Naive thymus-derived CD8-positive, alpha-beta T cell (primary cell): ENCODE measurements at regions not wholly inside any gene's neighbourhood (a gene's known extent, or its start where the extent isn't known, plus 50 kb on each side); places are given as distances from the start of the nearest gene placed in this dataset.
"Not testable (repeated sequence)": the region's sequence is repeated elsewhere in the genome, so short reads cannot be mapped to it uniquely, and the experiment has no call there.

Experiments used
- ATAC-seq, 2 donors: fragments of 150-1000 bp; cut with Tn5 transposase in 1 of 2; sonication (Bioruptor Pico), chemical (Tn5 transposase) in 1 of 2; 1 replicate in 1 of 2; 2 replicates in 1 of 2; pipeline ENCODE4 v1.10.0; 2021; ENCODE audit warnings: mild to moderate bottlenecking in 2 of 2, moderate library complexity in 2 of 2
- POLR2A ChIA-PET: fragments of 350-600 bp; sonication (Branson Sonifier 250); formaldehyde crosslinking; loops from one replicate; lab custom pipeline; 2021; ENCODE audit warnings: antibody characterized with exemption; lab: Charles Lee
- DNase-seq, 10 donors: peaks; one replicate each; pipeline versions ENCODE4 v3.0.0 to v3.0.0-alpha.2; 2020 to 2022
- H3K27ac Mint-ChIP-seq, 10 donors: one replicate each; pipeline ENCODE4 v1.8.0; 2020 to 2022; ENCODE audit warnings: mild to moderate bottlenecking in 10 of 10, mixed read lengths in 10 of 10, moderate library complexity in 4 of 10, inconsistent platforms in 1 of 10
- H3K27me3 Mint-ChIP-seq, 5 donors: one replicate each; pipeline ENCODE4 v1.8.0; 2021 to 2022; ENCODE audit warnings: mixed read lengths in 5 of 5
- H3K36me3 Mint-ChIP-seq, 3 donors: one replicate each; pipeline ENCODE4 v1.8.0; 2020 to 2022; ENCODE audit warnings: mixed read lengths in 3 of 3, mild to moderate bottlenecking in 2 of 3, inconsistent platforms in 1 of 3
- H3K4me1 Mint-ChIP-seq, 4 donors: one replicate each; pipeline ENCODE4 v1.8.0; 2021 to 2022; ENCODE audit warnings: mixed read lengths in 4 of 4
- H3K4me3 Mint-ChIP-seq, 10 donors: one replicate each; pipeline ENCODE4 v1.8.0; 2020 to 2022; ENCODE audit warnings: mild to moderate bottlenecking in 10 of 10, mixed read lengths in 10 of 10, moderate library complexity in 6 of 10, inconsistent platforms in 1 of 10
- H3K9me3 Mint-ChIP-seq, 9 donors: one replicate each; pipeline ENCODE4 v1.8.0; 2020 to 2022; ENCODE audit warnings: mixed read lengths in 9 of 9, mild to moderate bottlenecking in 3 of 9, inconsistent platforms in 1 of 9, moderate library complexity in 1 of 9

GRCh38 chr6:82484001-82484400 lies 120.4 kb downstream of the TPBG start:
- H3K27me3 Mint-ChIP-seq = peaks cover 0 to 7% (median 0%) of the 10 kb centered on the region in 5 donors
- H3K27ac Mint-ChIP-seq = no peak overlapping the region
- no peaks in the 10 kb centered on the region for H3K4me1 Mint-ChIP-seq
- peaks cover 0 to 7% (median 0%) of the 10 kb centered on the region in 3 donors for H3K36me3 Mint-ChIP-seq
- DNase-seq (no peak), ATAC-seq (no peak)
- no peak overlapping the region for H3K4me3 Mint-ChIP-seq
- POLR2A ChIA-PET = no interaction called here
- peaks cover 0 to 21% (median 16%) of the 10 kb centered on the region in 9 donors for H3K9me3 Mint-ChIP-seq

GRCh38 chr6:82484737-82485626 lies 121.4 kb downstream of the TPBG start:
- Mint-ChIP-seq H3K4me3 (no peak overlapping the region), H3K36me3 (peaks cover 0 to 7% (median 0%) of the 10 kb centered on the region in 3 donors), H3K27ac (no peak overlapping the region), H3K9me3 (peaks cover 0 to 21% (median 17%) of the 10 kb centered on the region in 9 donors), H3K4me1 (no peaks in the 10 kb centered on the region), H3K27me3 (peaks cover 0 to 7% (median 0%) of the 10 kb centered on the region in 5 donors)
- no peak for ATAC-seq
- DNase-seq = no peak
- POLR2A ChIA-PET = no interaction called here

GRCh38 chr6:82487895-82488294 lies 124.3 kb downstream of the TPBG start:
- H3K27ac Mint-ChIP-seq = no peak overlapping the region
- POLR2A ChIA-PET = no interaction called here
- H3K36me3 Mint-ChIP-seq = peaks cover 0 to 7% (median 0%) of the 10 kb centered on the region in 3 donors
- H3K27me3 Mint-ChIP-seq = no peaks in the 10 kb centered on the region
- ATAC-seq (no peak), DNase-seq (no peak)
- no peak overlapping the region for H3K4me3 Mint-ChIP-seq
- no peaks in the 10 kb centered on the region for H3K4me1 Mint-ChIP-seq
- peaks cover 0 to 23% (median 15%) of the 10 kb centered on the region in 9 donors for H3K9me3 Mint-ChIP-seq

- POLR2A ChIA-PET = no interaction called here
- no peak for ATAC-seq
- Mint-ChIP-seq H3K27ac (no peak overlapping the region), H3K36me3 (peaks cover 0 to 7% (median 0%) of the 10 kb centered on the region in 3 donors), H3K27me3 (no peaks in the 10 kb centered on the region), H3K9me3 (peaks cover 0 to 23% (median 13%) of the 10 kb centered on the region in 9 donors), H3K4me1 (no peaks in the 10 kb centered on the region), H3K4me3 (no peak overlapping the region)
- DNase-seq = no peak
Measured at GRCh38 chr6:82488403-82488802, 124.8 kb downstream of the TPBG start.

- Mint-ChIP-seq H3K27ac (no peak overlapping the region), H3K9me3 (peaks cover 0 to 16% (median 1%) of the 10 kb centered on the region in 9 donors)
- POLR2A ChIA-PET = no interaction called here
Measured at GRCh38 chr6:82492134-82492533, 128.5 kb downstream of the TPBG start.

GRCh38 chr6:82493467-82493866 lies 129.8 kb downstream of the TPBG start:
- Mint-ChIP-seq H3K4me1 (no peaks in the 10 kb centered on the region), H3K27me3 (no peaks in the 10 kb centered on the region), H3K36me3 (no peaks in the 10 kb centered on the region), H3K4me3 (no peak overlapping the region), H3K27ac (no peak overlapping the region), H3K9me3 (peaks cover 0 to 12% (median 0%) of the 10 kb centered on the region in 9 donors)
- POLR2A ChIA-PET = no interaction called here
- ATAC-seq = no peak
- DNase-seq = no peak

More at GRCh38 chr6:82492134-82492533, 128.5 kb downstream of the TPBG start:
- Mint-ChIP-seq H3K27me3 (no peaks in the 10 kb centered on the region), H3K4me3 (no peak overlapping the region), H3K36me3 (no peaks in the 10 kb centered on the region), H3K4me1 (no peaks in the 10 kb centered on the region)
- ATAC-seq (no peak), DNase-seq (no peak)

GRCh38 chr6:82494367-82494766 lies 130.8 kb downstream of the TPBG start:
- POLR2A ChIA-PET = no interaction called here
- Mint-ChIP-seq H3K9me3 (peaks cover 0 to 10% (median 0%) of the 10 kb centered on the region in 9 donors), H3K4me1 (no peaks in the 10 kb centered on the region), H3K27me3 (no peaks in the 10 kb centered on the region), H3K27ac (no peak overlapping the region), H3K36me3 (no peaks in the 10 kb centered on the region), H3K4me3 (no peak overlapping the region)
- no peak for ATAC-seq
- DNase-seq = no peak

- H3K27ac Mint-ChIP-seq, H3K27me3 Mint-ChIP-seq, ATAC-seq, DNase-seq, POLR2A ChIA-PET, H3K4me3 Mint-ChIP-seq, H3K4me1 Mint-ChIP-seq, H3K36me3 Mint-ChIP-seq: not testable (repeated sequence)
- peaks cover 0 to 16% (median 4%) of the 10 kb centered on the region in 9 donors for H3K9me3 Mint-ChIP-seq
Measured at GRCh38 chr6:82501901-82502300, 138.3 kb downstream of the TPBG start.

- no peak overlapping the region for H3K4me3 Mint-ChIP-seq
- no peak for DNase-seq
- POLR2A ChIA-PET = no interaction called here
- peaks cover 0 to 20% (median 2%) of the 10 kb centered on the region in 9 donors for H3K9me3 Mint-ChIP-seq
- ATAC-seq = no peak
- no peak overlapping the region for H3K27ac Mint-ChIP-seq
- H3K27me3 Mint-ChIP-seq = peaks cover 0 to 4% (median 0%) of the 10 kb centered on the region in 5 donors
- H3K4me1 Mint-ChIP-seq = no peaks in the 10 kb centered on the region
- H3K36me3 Mint-ChIP-seq = no peaks in the 10 kb centered on the region
Measured at GRCh38 chr6:82506526-82506925, 142.9 kb downstream of the TPBG start.

GRCh38 chr6:82507112-82507511 lies 143.5 kb downstream of the TPBG start:
- H3K4me1 Mint-ChIP-seq = no peaks in the 10 kb centered on the region
- H3K9me3 Mint-ChIP-seq = peaks cover 0 to 20% (median 2%) of the 10 kb centered on the region in 9 donors
- H3K27me3 Mint-ChIP-seq = peaks cover 0 to 4% (median 0%) of the 10 kb centered on the region in 5 donors
- ATAC-seq = no peak
- POLR2A ChIA-PET = no interaction called here
- DNase-seq = no peak
- H3K36me3 Mint-ChIP-seq = no peaks in the 10 kb centered on the region
- H3K4me3 Mint-ChIP-seq = no peak overlapping the region
- no peak overlapping the region for H3K27ac Mint-ChIP-seq

GRCh38 chr6:82511546-82511945 lies 147.9 kb downstream of the TPBG start:
- POLR2A ChIA-PET = no interaction called here
- Mint-ChIP-seq H3K27me3 (peaks cover 0 to 4% (median 0%) of the 10 kb centered on the region in 5 donors), H3K36me3 (peaks cover 0 to 8% (median 0%) of the 10 kb centered on the region in 3 donors), H3K9me3 (peaks cover 2 to 47% (median 14%) of the 10 kb centered on the region in 9 donors), H3K4me1 (no peaks in the 10 kb centered on the region), H3K4me3 (no peak overlapping the region), H3K27ac (no peak overlapping the region)
- ATAC-seq = no peak
- no peak for DNase-seq

- POLR2A ChIA-PET, H3K4me3 Mint-ChIP-seq: not testable (repeated sequence)
Measured at GRCh38 chr6:82517896-82518295, 154.3 kb downstream of the TPBG start.

GRCh38 chr6:82521369-82521768 lies 157.8 kb downstream of the TPBG start:
- Mint-ChIP-seq H3K27me3 (peaks cover 0 to 6% (median 3%) of the 10 kb centered on the region in 5 donors), H3K4me3 (no peak overlapping the region), H3K27ac (no peak overlapping the region), H3K4me1 (no peaks in the 10 kb centered on the region), H3K36me3 (no peaks in the 10 kb centered on the region), H3K9me3 (peaks cover 0 to 18% (median 14%) of the 10 kb centered on the region in 9 donors)
- POLR2A ChIA-PET = no interaction called here
- ATAC-seq = no peak
- DNase-seq = no peak

More at GRCh38 chr6:82517896-82518295, 154.3 kb downstream of the TPBG start:
- DNase-seq, H3K36me3 Mint-ChIP-seq, H3K27me3 Mint-ChIP-seq, ATAC-seq, H3K4me1 Mint-ChIP-seq, H3K27ac Mint-ChIP-seq: not testable (repeated sequence)
- peaks cover 6 to 51% (median 28%) of the 10 kb centered on the region in 9 donors for H3K9me3 Mint-ChIP-seq
